H9 (cell line): ENCODE measurements at regions not wholly inside any gene's neighbourhood (a gene's known extent, or its start where the extent isn't known, plus 50 kb on each side); places are given as distances from the start of the nearest gene placed in this dataset.

Experiments used
- DNase-seq: peaks from one replicate; pipeline ENCODE4 v3.0.0-alpha.2; 2017
- H2AFZ ChIP-seq: one replicate; pipeline ENCODE4 v1.6.1; 2013; ENCODE audit warnings: mild to moderate bottlenecking, low read length, control low read depth, moderate library complexity
- H2AK5ac ChIP-seq: 2 replicates; pipeline ENCODE4 v1.6.1; 2013; ENCODE audit warnings: low read length, control low read depth, mixed read lengths; ENCODE audit not compliant: insufficient read length
- H2BK120ac ChIP-seq: one replicate; pipeline ENCODE4 v1.6.1; 2013; ENCODE audit warnings: low read depth, mild to moderate bottlenecking, low read length, control low read depth, inconsistent platforms; ENCODE audit not compliant: poor library complexity, severe bottlenecking
- H2BK12ac ChIP-seq: 2 replicates; pipeline ENCODE4 v1.6.1; 2013; ENCODE audit warnings: low read length, control low read depth, mixed read lengths, low read depth; ENCODE audit not compliant: insufficient read length
- H2BK15ac ChIP-seq: 2 replicates; pipeline ENCODE4 v1.6.1; 2013; ENCODE audit warnings: low read depth, low read length, control low read depth
- H2BK20ac ChIP-seq: one replicate; pipeline ENCODE4 v1.6.1; 2013; ENCODE audit warnings: low read depth, mild to moderate bottlenecking, low read length, control low read depth, inconsistent platforms; ENCODE audit not compliant: poor library complexity, severe bottlenecking
- H2BK5ac ChIP-seq: 2 replicates; pipeline ENCODE4 v1.6.1; 2013; ENCODE audit warnings: low read length, control low read depth, mixed read lengths; ENCODE audit not compliant: insufficient read length
- H3K14ac ChIP-seq: 2 replicates; pipeline ENCODE4 v1.6.1; 2013; ENCODE audit warnings: low read length, control low read depth; ENCODE audit not compliant: insufficient read depth
- H3K18ac ChIP-seq: 2 replicates; pipeline ENCODE4 v1.6.1; 2013; ENCODE audit warnings: low read depth, mild to moderate bottlenecking, mixed read lengths, low read length, control low read depth; ENCODE audit not compliant: insufficient read length
- H3K23ac ChIP-seq: 2 replicates; pipeline ENCODE4 v1.6.1; 2013; ENCODE audit warnings: low read length, control low read depth, mixed read lengths, low read depth; ENCODE audit not compliant: insufficient read length
- H3K23me2 ChIP-seq: 2 replicates; pipeline ENCODE4 v1.6.1; 2013; ENCODE audit warnings: low read depth, mild to moderate bottlenecking, mixed read lengths, low read length, control low read depth; ENCODE audit not compliant: insufficient read length, poor library complexity, severe bottlenecking
- H3K27ac ChIP-seq: 2 replicates; pipeline ENCODE4 v1.5.1; 2013; ENCODE audit warnings: low read length, control low read depth, mixed read lengths, low read depth; ENCODE audit not compliant: insufficient read length
- H3K27me3 ChIP-seq: 2 replicates; pipeline ENCODE4 v1.6.1; 2013; ENCODE audit warnings: low read length, control low read depth, inconsistent platforms; ENCODE audit not compliant: insufficient read depth
- H3K4ac ChIP-seq: 2 replicates; pipeline ENCODE4 v1.6.1; 2013; ENCODE audit warnings: low read depth, mild to moderate bottlenecking, control low read depth, inconsistent platforms, low read length, moderate library complexity
- H3K4me1 ChIP-seq: 2 replicates; pipeline ENCODE4 v1.6.1; 2013; ENCODE audit warnings: low read length, control low read depth, inconsistent platforms; ENCODE audit not compliant: insufficient read depth
- H3K4me2 ChIP-seq: 2 replicates; pipeline ENCODE4 v1.6.1; 2013; ENCODE audit warnings: low read length, control low read depth, mixed read lengths; ENCODE audit not compliant: insufficient read length, insufficient read depth
- H3K56ac ChIP-seq: 2 replicates; pipeline ENCODE4 v1.6.1; 2013; ENCODE audit warnings: low read depth, mild to moderate bottlenecking, mixed read lengths, low read length, control low read depth; ENCODE audit not compliant: insufficient read length
- H3K79me1 ChIP-seq: 2 replicates; pipeline ENCODE4 v1.6.1; 2013; ENCODE audit warnings: low read depth, mild to moderate bottlenecking, moderate library complexity, low read length, control low read depth, inconsistent platforms; ENCODE audit not compliant: insufficient read depth, poor library complexity, severe bottlenecking
- H3K79me2 ChIP-seq: 2 replicates; pipeline ENCODE4 v1.6.1; 2013; ENCODE audit warnings: low read length, control low read depth, inconsistent platforms; ENCODE audit not compliant: insufficient read depth
- H3K9ac ChIP-seq: 2 replicates; pipeline ENCODE4 v1.6.1; 2013; ENCODE audit warnings: low read length, control low read depth, mixed read lengths; ENCODE audit not compliant: insufficient read length; ENCODE audit errors: extremely low read depth
- H3K9me3 ChIP-seq: one replicate; pipeline ENCODE4 v1.6.1; 2013; ENCODE audit warnings: low read depth, low read length, inconsistent platforms; ENCODE audit not compliant: control insufficient read depth
- H3T11ph ChIP-seq: one replicate; pipeline ENCODE4 v1.6.1; 2013; ENCODE audit warnings: mild to moderate bottlenecking, low read length, control low read depth, inconsistent platforms
- H4K20me1 ChIP-seq: one replicate; pipeline ENCODE4 v1.6.1; 2013; ENCODE audit not compliant: control insufficient read depth, insufficient read length, insufficient read depth
- H4K5ac ChIP-seq: 2 replicates; pipeline ENCODE4 v1.6.1; 2013; ENCODE audit warnings: low read depth, mild to moderate bottlenecking, mixed read lengths, low read length, control low read depth; ENCODE audit not compliant: insufficient read length
- H4K8ac ChIP-seq: replicated peaks from 2 replicates; pipeline ENCODE4 v1.6.1; 2013; ENCODE audit warnings: low read length, control low read depth, mixed read lengths, low read depth; ENCODE audit not compliant: insufficient read length
- H4K91ac ChIP-seq: 2 replicates; pipeline ENCODE4 v1.6.1; 2013; ENCODE audit warnings: low read depth, mild to moderate bottlenecking, moderate library complexity, mixed read lengths, low read length, control low read depth; ENCODE audit not compliant: insufficient read length
- H3K27ac Mint-ChIP-seq, 3 experiments: 2 replicates in 2 of 3; 3 replicates in 1 of 3; pipeline ENCODE4 v1.8.0; 2020 to 2021; ENCODE audit warnings: mixed read lengths in 3 of 3, mild to moderate bottlenecking in 1 of 3, moderate library complexity in 1 of 3
- H3K27me3 Mint-ChIP-seq: 2 replicates; pipeline ENCODE4 v1.8.0; 2021; ENCODE audit warnings: low read depth, mild to moderate bottlenecking, moderate library complexity, mixed read lengths
- H3K36me3 Mint-ChIP-seq, 3 experiments: 2 replicates in 2 of 3; 3 replicates in 1 of 3; pipeline ENCODE4 v1.8.0; 2020 to 2021; ENCODE audit warnings: low read depth in 3 of 3, mixed read lengths in 3 of 3; ENCODE audit not compliant: insufficient read depth in 1 of 3
- H3K4me1 Mint-ChIP-seq, 2 experiments: 2 replicates each; pipeline ENCODE4 v1.8.0; 2020; ENCODE audit warnings: mixed read lengths in 2 of 2
- H3K4me3 Mint-ChIP-seq, 2 experiments: 2 replicates in 1 of 2; 3 replicates in 1 of 2; pipeline ENCODE4 v1.8.0; 2020 to 2021; ENCODE audit warnings: mild to moderate bottlenecking in 2 of 2, mixed read lengths in 2 of 2, moderate library complexity in 1 of 2
- H3K9me3 Mint-ChIP-seq, 2 experiments: 2 replicates in 1 of 2; 3 replicates in 1 of 2; pipeline ENCODE4 v1.8.0; 2020; ENCODE audit warnings: mild to moderate bottlenecking in 2 of 2, mixed read lengths in 2 of 2, moderate library complexity in 1 of 2
- CTCF ChIP-seq: fragments of 200-600 bp; sonication (generic); conservative IDR thresholded peaks from 3 replicates; pipeline ENCODE4 v1.8.0; 2021; ENCODE audit warnings: antibody characterized with exemption, mild to moderate bottlenecking
- WGBS: extraction: QIAGEN DNeasy Blood & Tissue Kit; methylation state at CpG from one replicate; pipeline ENCODE4 v1.1.7; 2013; ENCODE audit warnings: missing lambda C conversion rate, low lambda C conversion rate, mixed read lengths; ENCODE audit not compliant: insufficient read length; ENCODE audit errors: extremely low coverage; 5-methylcytosine and 5-hydroxymethylcytosine counted together

- DNase-seq = no peak
- WGBS = no CpG with 5 or more reads among the region's 2 CpGs
- Histone ChIP-seq H3K27ac (no peak overlapping the region), H3K4me2 (no peak overlapping the region), H4K91ac (no peak overlapping the region), H4K8ac (no peak overlapping the region), H2BK120ac (no peak overlapping the region), H3T11ph (no peak overlapping the region), H3K9me3 (no peaks in the 10 kb centered on the region), H3K4ac (no peak overlapping the region), H3K18ac (no peak overlapping the region), H2BK5ac (no peak overlapping the region), H3K56ac (no peak overlapping the region), H3K79me2 (no peaks in the 10 kb centered on the region), H2BK15ac (no peak overlapping the region), H3K4me1 (no peaks in the 10 kb centered on the region), H3K9ac (no peak overlapping the region), H4K5ac (no peak overlapping the region), H3K23ac (no peak overlapping the region), H2AK5ac (no peak overlapping the region), H2BK12ac (no peak overlapping the region), H4K20me1 (no peaks in the 10 kb centered on the region), H3K27me3 (no peaks in the 10 kb centered on the region), H3K79me1 (no peaks in the 10 kb centered on the region), H3K14ac (no peak overlapping the region), H2BK20ac (no peak overlapping the region), H2AFZ (no peak overlapping the region), H3K23me2 (no peaks in the 10 kb centered on the region)
- H3K36me3 Mint-ChIP-seq = no peaks in the 10 kb centered on the region
- no peak overlapping the region for H3K4me3 Mint-ChIP-seq
- no peaks in the 10 kb centered on the region for H3K27me3 Mint-ChIP-seq
- H3K9me3 Mint-ChIP-seq = no peaks in the 10 kb centered on the region
- H3K4me1 Mint-ChIP-seq = no peaks in the 10 kb centered on the region
- no peak for TF ChIP-seq CTCF
- no peak overlapping the region for H3K27ac Mint-ChIP-seq
Observed at GRCh38 chr1:219277304-219278105, 103.8 kb downstream of the LYPLAL1 start.
